HEK293 (cell line): ENCODE measurements at regions not wholly inside any gene's neighbourhood (a gene's known extent, or its start where the extent isn't known, plus 50 kb on each side); places are given as distances from the start of the nearest gene placed in this dataset.

Experiments used
- CTCF ChIA-PET: fragments of 350-600 bp; formaldehyde crosslinking; extraction: SDS; loops from one replicate; lab custom pipeline; 2021; ENCODE audit warnings: antibody characterized with exemption; lab: Yijun Ruan, JAX
- POLR2A ChIA-PET: fragments of 300-600 bp; formaldehyde crosslinking; extraction: SDS; loops from one replicate; lab custom pipeline; 2020; ENCODE audit warnings: antibody characterized with exemption, inconsistent platforms; lab: Yijun Ruan, JAX
- H3K27ac ChIP-seq: fragments of 200-500 bp; sonication (Bioruptor generic); 2 replicates; pipeline ENCODE4 v1.5.1; 2014; ENCODE audit warnings: low read depth, low read length, control low read depth, inconsistent platforms; ENCODE audit errors: extremely low read depth
- H3K36me3 ChIP-seq, 2 experiments: fragments of 200-500 bp in 1 of 2; sonication (Bioruptor generic) in 1 of 2; 1 replicate in 1 of 2; 2 replicates in 1 of 2; pipeline ENCODE4 v1.5.1; 2014 to 2017; ENCODE audit warnings: inconsistent platforms in 2 of 2, low read length in 2 of 2; ENCODE audit not compliant: control insufficient read depth in 2 of 2, insufficient read depth in 1 of 2
- H3K4me1 ChIP-seq: fragments of 200-500 bp; sonication (Bioruptor generic); 2 replicates; pipeline ENCODE4 v1.5.1; 2014; ENCODE audit warnings: mild to moderate bottlenecking, low read length, inconsistent platforms; ENCODE audit not compliant: control insufficient read depth, insufficient read depth
- H3K4me3 ChIP-seq: 2 replicates; pipeline ENCODE4 v1.5.1; 2011; ENCODE audit warnings: low read depth, mild to moderate bottlenecking, control low read depth, low read length, moderate library complexity
- H3K9me3 ChIP-seq: fragments of 200-500 bp; sonication (Bioruptor generic); 2 replicates; pipeline ENCODE4 v1.5.1; 2014; ENCODE audit warnings: low read depth, low read length, inconsistent platforms; ENCODE audit not compliant: control insufficient read depth, insufficient read depth
- GLIS1 ChIP-seq: fragments of 450-650 bp; formaldehyde crosslinking; IDR thresholded peaks from 2 replicates; pipeline ENCODE4 v1.5.1; 2016; ENCODE audit warnings: missing biosample characterization, missing genetic modification characterization
- KLF10 ChIP-seq: fragments of 450-650 bp; IDR thresholded peaks from 2 replicates; pipeline ENCODE4 v1.5.1; 2018; ENCODE audit warnings: missing biosample characterization, mild to moderate bottlenecking, missing genetic modification characterization
- OSR2 ChIP-seq: fragments of 450-650 bp; formaldehyde crosslinking; IDR thresholded peaks from 2 replicates; pipeline ENCODE4 v1.5.1; 2016; ENCODE audit warnings: missing biosample characterization, missing genetic modification characterization
- OVOL3 ChIP-seq: fragments of 450-650 bp; formaldehyde crosslinking; IDR thresholded peaks from 2 replicates; pipeline ENCODE4 v1.5.1; 2016; ENCODE audit warnings: missing biosample characterization, missing genetic modification characterization
- SALL2 ChIP-seq: fragments of 450-650 bp; formaldehyde crosslinking; IDR thresholded peaks from 2 replicates; pipeline ENCODE4 v1.5.0; 2017; ENCODE audit warnings: missing biosample characterization, mild to moderate bottlenecking, missing genetic modification characterization, borderline replicate concordance
- SP2 ChIP-seq: fragments of 450-650 bp; formaldehyde crosslinking; IDR thresholded peaks from 2 replicates; pipeline ENCODE4 v1.5.1; 2016; ENCODE audit warnings: missing biosample characterization, missing genetic modification characterization
- SP7 ChIP-seq: fragments of 450-650 bp; formaldehyde crosslinking; IDR thresholded peaks from 2 replicates; pipeline ENCODE4 v1.5.1; 2016; ENCODE audit warnings: missing biosample characterization, missing genetic modification characterization
- ZFHX2 ChIP-seq: fragments of 450-650 bp; formaldehyde crosslinking; conservative IDR thresholded peaks from 2 replicates; pipeline ENCODE4 v1.5.1; 2016; ENCODE audit warnings: missing biosample characterization, missing genetic modification characterization
- ZFP37 ChIP-seq: fragments of 450-650 bp; formaldehyde crosslinking; IDR thresholded peaks from 2 replicates; pipeline ENCODE4 v1.5.1; 2016; ENCODE audit warnings: missing biosample characterization, missing genetic modification characterization
- ZIC2 ChIP-seq: fragments of 450-650 bp; formaldehyde crosslinking; IDR thresholded peaks from 2 replicates; pipeline ENCODE4 v1.5.1; 2016; ENCODE audit warnings: missing biosample characterization, missing genetic modification characterization
- ZNF2 ChIP-seq: fragments of 450-650 bp; formaldehyde crosslinking; IDR thresholded peaks from 2 replicates; pipeline ENCODE4 v1.5.1; 2016; ENCODE audit warnings: missing biosample characterization, missing genetic modification characterization
- ZNF239 ChIP-seq: fragments of 450-650 bp; formaldehyde crosslinking; IDR thresholded peaks from 2 replicates; pipeline ENCODE4 v1.5.1; 2016; ENCODE audit warnings: missing biosample characterization, missing genetic modification characterization
- ZNF302 ChIP-seq: fragments of 450-650 bp; formaldehyde crosslinking; IDR thresholded peaks from 2 replicates; pipeline ENCODE4 v1.5.1; 2016; ENCODE audit warnings: missing biosample characterization, missing genetic modification characterization, low read depth
- ZNF341 ChIP-seq: fragments of 450-650 bp; formaldehyde crosslinking; IDR thresholded peaks from 2 replicates; pipeline ENCODE4; 2016; ENCODE audit warnings: low read depth, missing biosample characterization, missing genetic modification characterization
- ZNF510 ChIP-seq: fragments of 450-650 bp; formaldehyde crosslinking; IDR thresholded peaks from 2 replicates; pipeline ENCODE4 v1.5.1; 2018; ENCODE audit warnings: mild to moderate bottlenecking, missing genetic modification characterization, missing biosample characterization; ENCODE audit not compliant: insufficient replicate concordance
- ZNF530 ChIP-seq: fragments of 450-650 bp; formaldehyde crosslinking; IDR thresholded peaks from 2 replicates; pipeline ENCODE4 v1.5.1; 2016; ENCODE audit warnings: low read depth, missing biosample characterization, missing genetic modification characterization
- ZNF621 ChIP-seq: fragments of 450-650 bp; formaldehyde crosslinking; IDR thresholded peaks from 2 replicates; pipeline ENCODE4 v1.5.1; 2017; ENCODE audit warnings: missing biosample characterization, missing genetic modification characterization
- ZNF624 ChIP-seq: fragments of 450-650 bp; formaldehyde crosslinking; IDR thresholded peaks from 2 replicates; pipeline ENCODE4 v1.5.1; 2017; ENCODE audit warnings: missing biosample characterization, missing genetic modification characterization
- ZNF660 ChIP-seq: fragments of 450-650 bp; IDR thresholded peaks from 2 replicates; pipeline ENCODE4 v1.5.1; 2018; ENCODE audit warnings: missing biosample characterization, mild to moderate bottlenecking, missing genetic modification characterization
- ZNF76 ChIP-seq: fragments of 450-650 bp; formaldehyde crosslinking; IDR thresholded peaks from 2 replicates; pipeline ENCODE4; 2016; ENCODE audit warnings: low read depth, missing biosample characterization, missing genetic modification characterization, borderline replicate concordance
- ZNF776 ChIP-seq: fragments of 450-650 bp; formaldehyde crosslinking; IDR thresholded peaks from 2 replicates; pipeline ENCODE4 v1.5.0; 2017; ENCODE audit warnings: missing biosample characterization, missing genetic modification characterization, borderline replicate concordance
- ZNF785 ChIP-seq: fragments of 450-650 bp; formaldehyde crosslinking; IDR thresholded peaks from 2 replicates; pipeline ENCODE4 v1.5.1; 2016; ENCODE audit warnings: missing biosample characterization, missing genetic modification characterization
- ZNF843 ChIP-seq: fragments of 450-650 bp; formaldehyde crosslinking; IDR thresholded peaks from 2 replicates; pipeline ENCODE4 v1.5.1; 2016; ENCODE audit warnings: missing biosample characterization, missing genetic modification characterization
- ZXDB ChIP-seq: fragments of 450-650 bp; formaldehyde crosslinking; IDR thresholded peaks from 2 replicates; pipeline ENCODE4 v1.5.1; 2016; ENCODE audit warnings: missing biosample characterization, missing genetic modification characterization
- TF ChIP-seq, protein P1 (sequence below): fragments of 450-650 bp; formaldehyde crosslinking; IDR thresholded peaks from 2 replicates; pipeline ENCODE4 v1.5.0; 2017; ENCODE audit warnings: missing biosample characterization, missing genetic modification characterization, borderline replicate concordance
- TF ChIP-seq, protein P2 (sequence below): fragments of 450-650 bp; formaldehyde crosslinking; optimal IDR thresholded peaks from 2 replicates; pipeline ENCODE3; 2016; ENCODE audit warnings: missing biosample characterization, mild to moderate bottlenecking, missing genetic modification characterization
- TF ChIP-seq, protein P3 (sequence below): fragments of 450-650 bp; formaldehyde crosslinking; IDR thresholded peaks from 2 replicates; pipeline ENCODE4 v1.5.1; 2017; ENCODE audit warnings: missing biosample characterization, missing genetic modification characterization
- TF ChIP-seq, protein P4 (sequence below): fragments of 450-650 bp; formaldehyde crosslinking; IDR thresholded peaks from 2 replicates; pipeline ENCODE4 v1.5.1; 2016; ENCODE audit warnings: missing biosample characterization, missing genetic modification characterization
- TF ChIP-seq, protein P5 (sequence below): fragments of 450-650 bp; formaldehyde crosslinking; IDR thresholded peaks from 2 replicates; pipeline ENCODE4 v1.5.1; 2016; ENCODE audit warnings: missing biosample characterization, missing genetic modification characterization

DNA sequence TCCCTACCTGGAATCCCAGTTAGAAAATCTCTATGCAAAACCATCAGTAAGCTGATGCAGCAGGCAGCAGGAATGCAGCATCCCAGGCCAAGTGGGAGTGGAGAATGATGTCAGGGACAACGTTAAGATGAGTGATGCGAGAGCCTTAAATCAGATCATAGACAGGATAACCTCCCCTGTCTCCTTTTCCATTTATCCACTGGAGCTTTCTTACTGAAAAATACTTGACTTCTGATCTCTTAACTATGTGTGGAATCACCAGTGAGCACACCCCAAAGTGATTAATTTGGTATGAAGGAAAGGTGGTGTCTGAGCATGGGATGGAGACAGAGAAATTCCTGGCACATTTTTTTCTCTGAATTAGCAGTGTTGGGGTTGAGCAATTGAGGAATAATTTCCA lies 98.0 kb downstream of the RND3 start:
- POLR2A ChIA-PET: no interaction called here
- CTCF ChIA-PET: no interaction called here
- no peak for TF ChIP-seq ZNF624 (tag by site-specific recombination)
- TF ChIP-seq, protein P1, sequence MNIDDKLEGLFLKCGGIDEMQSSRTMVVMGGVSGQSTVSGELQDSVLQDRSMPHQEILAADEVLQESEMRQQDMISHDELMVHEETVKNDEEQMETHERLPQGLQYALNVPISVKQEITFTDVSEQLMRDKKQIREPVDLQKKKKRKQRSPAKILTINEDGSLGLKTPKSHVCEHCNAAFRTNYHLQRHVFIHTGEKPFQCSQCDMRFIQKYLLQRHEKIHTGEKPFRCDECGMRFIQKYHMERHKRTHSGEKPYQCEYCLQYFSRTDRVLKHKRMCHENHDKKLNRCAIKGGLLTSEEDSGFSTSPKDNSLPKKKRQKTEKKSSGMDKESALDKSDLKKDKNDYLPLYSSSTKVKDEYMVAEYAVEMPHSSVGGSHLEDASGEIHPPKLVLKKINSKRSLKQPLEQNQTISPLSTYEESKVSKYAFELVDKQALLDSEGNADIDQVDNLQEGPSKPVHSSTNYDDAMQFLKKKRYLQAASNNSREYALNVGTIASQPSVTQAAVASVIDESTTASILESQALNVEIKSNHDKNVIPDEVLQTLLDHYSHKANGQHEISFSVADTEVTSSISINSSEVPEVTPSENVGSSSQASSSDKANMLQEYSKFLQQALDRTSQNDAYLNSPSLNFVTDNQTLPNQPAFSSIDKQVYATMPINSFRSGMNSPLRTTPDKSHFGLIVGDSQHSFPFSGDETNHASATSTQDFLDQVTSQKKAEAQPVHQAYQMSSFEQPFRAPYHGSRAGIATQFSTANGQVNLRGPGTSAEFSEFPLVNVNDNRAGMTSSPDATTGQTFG (tag by site-specific recombination): no peak
- TF ChIP-seq ZNF530 (tag by site-specific recombination): no peak
- no peak for TF ChIP-seq OVOL3 (tag by site-specific recombination)
- TF ChIP-seq ZIC2 (tag by site-specific recombination): no peak
- no peak for TF ChIP-seq ZNF341 (tag by site-specific recombination)
- TF ChIP-seq ZNF2 (tag by site-specific recombination): no peak
- TF ChIP-seq, protein P2, sequence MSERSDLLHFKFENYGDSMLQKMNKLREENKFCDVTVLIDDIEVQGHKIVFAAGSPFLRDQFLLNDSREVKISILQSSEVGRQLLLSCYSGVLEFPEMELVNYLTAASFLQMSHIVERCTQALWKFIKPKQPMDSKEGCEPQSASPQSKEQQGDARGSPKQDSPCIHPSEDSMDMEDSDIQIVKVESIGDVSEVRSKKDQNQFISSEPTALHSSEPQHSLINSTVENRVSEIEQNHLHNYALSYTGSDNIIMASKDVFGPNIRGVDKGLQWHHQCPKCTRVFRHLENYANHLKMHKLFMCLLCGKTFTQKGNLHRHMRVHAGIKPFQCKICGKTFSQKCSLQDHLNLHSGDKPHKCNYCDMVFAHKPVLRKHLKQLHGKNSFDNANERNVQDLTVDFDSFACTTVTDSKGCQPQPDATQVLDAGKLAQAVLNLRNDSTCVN (tag by site-specific recombination): no peak
- TF ChIP-seq ZNF776 (tag by site-specific recombination): no peak
- no peak for TF ChIP-seq SALL2 (tag by site-specific recombination)
- no peak for TF ChIP-seq ZNF785 (tag by site-specific recombination)
- TF ChIP-seq ZNF76 (tag by site-specific recombination): no peak
- TF ChIP-seq ZNF302 (tag by site-specific recombination): no peak
- TF ChIP-seq KLF10 (tag by site-specific recombination): no peak
- no peak for TF ChIP-seq ZNF621 (tag by site-specific recombination)
- TF ChIP-seq, protein P3, sequence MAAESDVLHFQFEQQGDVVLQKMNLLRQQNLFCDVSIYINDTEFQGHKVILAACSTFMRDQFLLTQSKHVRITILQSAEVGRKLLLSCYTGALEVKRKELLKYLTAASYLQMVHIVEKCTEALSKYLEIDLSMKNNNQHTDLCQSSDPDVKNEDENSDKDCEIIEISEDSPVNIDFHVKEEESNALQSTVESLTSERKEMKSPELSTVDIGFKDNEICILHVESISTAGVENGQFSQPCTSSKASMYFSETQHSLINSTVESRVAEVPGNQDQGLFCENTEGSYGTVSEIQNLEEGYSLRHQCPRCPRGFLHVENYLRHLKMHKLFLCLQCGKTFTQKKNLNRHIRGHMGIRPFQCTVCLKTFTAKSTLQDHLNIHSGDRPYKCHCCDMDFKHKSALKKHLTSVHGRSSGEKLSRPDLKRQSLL (tag by site-specific recombination): no peak
- TF ChIP-seq OSR2 (tag by site-specific recombination): no peak
- TF ChIP-seq SP2: no peak
- no peak overlapping the region for H3K27ac ChIP-seq
- H3K9me3 ChIP-seq: no peaks in the 10 kb centered on the region
- no peaks in the 10 kb centered on the region for H3K4me1 ChIP-seq
- H3K36me3 ChIP-seq: no peaks in the 10 kb centered on the region
- no peak overlapping the region for H3K4me3 ChIP-seq

DNA sequence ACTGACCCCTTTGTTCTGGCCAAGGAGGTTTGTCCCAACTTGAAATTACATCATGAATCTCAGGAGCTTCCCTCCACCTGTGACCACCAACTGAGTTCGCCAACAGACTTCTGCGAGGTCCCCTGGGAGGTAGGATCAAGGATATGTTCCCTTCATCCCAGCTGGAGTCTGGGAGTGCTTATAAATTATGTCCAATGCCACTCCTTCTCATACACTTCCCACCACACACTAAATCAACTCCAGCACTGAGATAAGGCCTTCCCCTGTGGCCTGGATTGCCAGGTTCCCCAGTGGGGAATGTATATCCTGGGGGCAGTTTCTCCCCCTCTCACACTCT lies 99.2 kb downstream of the RND3 start:
- Histone ChIP-seq H3K36me3 (no peaks in the 10 kb centered on the region), H3K4me3 (no peak overlapping the region), H3K4me1 (no peaks in the 10 kb centered on the region), H3K9me3 (no peaks in the 10 kb centered on the region), H3K27ac (no peak overlapping the region)
- CTCF ChIA-PET: interaction anchor here (0.6 kb wide), 1 partner anchor 68 kb away, joined by 4 read pairs; no protein-coding TSS in a partner anchor
- POLR2A ChIA-PET: no interaction called here
- peak; percentile 99 for TF ChIP-seq ZIC2 (tag by site-specific recombination)
- no peak for TF ChIP-seq ZXDB
- TF ChIP-seq SALL2 (tag by site-specific recombination): no peak
- no peak for TF ChIP-seq ZFP37
- no peak for TF ChIP-seq ZNF843 (tag by site-specific recombination)
- TF ChIP-seq GLIS1 (tag by site-specific recombination): peak; percentile 92
- no peak for TF ChIP-seq ZNF239
- no peak for TF ChIP-seq ZNF510 (tag by site-specific recombination)
- no peak for TF ChIP-seq ZNF660 (tag by site-specific recombination)
- TF ChIP-seq, protein P4, sequence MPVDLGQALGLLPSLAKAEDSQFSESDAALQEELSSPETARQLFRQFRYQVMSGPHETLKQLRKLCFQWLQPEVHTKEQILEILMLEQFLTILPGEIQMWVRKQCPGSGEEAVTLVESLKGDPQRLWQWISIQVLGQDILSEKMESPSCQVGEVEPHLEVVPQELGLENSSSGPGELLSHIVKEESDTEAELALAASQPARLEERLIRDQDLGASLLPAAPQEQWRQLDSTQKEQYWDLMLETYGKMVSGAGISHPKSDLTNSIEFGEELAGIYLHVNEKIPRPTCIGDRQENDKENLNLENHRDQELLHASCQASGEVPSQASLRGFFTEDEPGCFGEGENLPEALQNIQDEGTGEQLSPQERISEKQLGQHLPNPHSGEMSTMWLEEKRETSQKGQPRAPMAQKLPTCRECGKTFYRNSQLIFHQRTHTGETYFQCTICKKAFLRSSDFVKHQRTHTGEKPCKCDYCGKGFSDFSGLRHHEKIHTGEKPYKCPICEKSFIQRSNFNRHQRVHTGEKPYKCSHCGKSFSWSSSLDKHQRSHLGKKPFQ (tag by site-specific recombination): 0 out of 2 replicates have a peak, but pooled peaks have one; percentile 40
- TF ChIP-seq ZFHX2 (tag by site-specific recombination): peak; percentile 51; the same call in 1 of the 2 replicates
- peak; percentile 72 for TF ChIP-seq SP7 (tag by site-specific recombination)
- TF ChIP-seq, protein P5, sequence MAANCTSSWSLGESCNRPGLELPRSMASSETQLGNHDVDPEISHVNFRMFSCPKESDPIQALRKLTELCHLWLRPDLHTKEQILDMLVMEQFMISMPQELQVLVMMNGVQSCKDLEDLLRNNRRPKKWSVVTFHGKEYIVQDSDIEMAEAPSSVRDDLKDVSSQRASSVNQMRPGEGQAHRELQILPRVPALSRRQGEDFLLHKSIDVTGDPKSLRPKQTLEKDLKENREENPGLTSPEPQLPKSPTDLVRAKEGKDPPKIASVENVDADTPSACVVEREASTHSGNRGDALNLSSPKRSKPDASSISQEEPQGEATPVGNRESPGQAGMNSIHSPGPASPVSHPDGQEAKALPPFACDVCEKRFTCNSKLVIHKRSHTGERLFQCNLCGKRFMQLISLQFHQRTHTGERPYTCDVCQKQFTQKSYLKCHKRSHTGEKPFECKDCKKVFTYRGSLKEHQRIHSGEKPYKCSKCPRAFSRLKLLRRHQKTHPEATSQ (tag by site-specific recombination): no peak
